Islet of Langerhans (tissue), 1 donor: ENCODE measurements at regions not wholly inside any gene's neighbourhood (a gene's known extent, or its start where the extent isn't known, plus 50 kb on each side); places are given as distances from the start of the nearest gene placed in this dataset.
"Not testable (repeated sequence)": the region's sequence is repeated elsewhere in the genome, so short reads cannot be mapped to it uniquely, and the experiment has no call there.

ENCODE experiments used
- FAIRE-seq: peaks from one replicate; lab custom pipeline; 2011; peaks lifted over from hg19 to GRCh38; lab: Jason Lieb, UNC

DNA sequence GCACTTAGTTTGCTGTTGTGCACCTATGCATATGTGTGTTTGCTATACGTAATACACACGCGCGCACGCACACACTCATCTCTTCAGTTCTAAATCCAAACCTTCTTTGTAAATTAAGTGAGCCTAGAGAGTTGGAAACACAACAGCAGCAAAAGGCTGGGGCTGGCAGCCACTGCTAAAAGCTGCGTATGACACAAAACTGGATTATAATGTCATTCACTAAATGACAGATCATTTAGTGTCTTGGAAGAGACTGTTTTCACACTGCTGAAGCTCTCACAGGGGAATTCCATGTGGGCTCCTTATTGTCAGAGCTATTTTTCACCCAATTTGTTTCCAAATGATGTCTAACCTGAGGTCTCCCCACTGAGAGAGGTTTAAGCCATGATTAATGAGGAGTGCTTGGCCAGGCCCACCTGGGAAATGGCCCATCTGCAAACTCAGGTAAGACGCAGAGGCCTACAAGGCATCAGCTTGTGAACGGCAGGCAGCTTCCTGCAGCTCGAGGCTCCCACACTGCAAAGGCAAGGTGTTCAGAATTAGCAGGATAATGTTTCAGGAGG lies 94.2 kb downstream of the OLIG3 start:
- FAIRE-seq = no peak

DNA sequence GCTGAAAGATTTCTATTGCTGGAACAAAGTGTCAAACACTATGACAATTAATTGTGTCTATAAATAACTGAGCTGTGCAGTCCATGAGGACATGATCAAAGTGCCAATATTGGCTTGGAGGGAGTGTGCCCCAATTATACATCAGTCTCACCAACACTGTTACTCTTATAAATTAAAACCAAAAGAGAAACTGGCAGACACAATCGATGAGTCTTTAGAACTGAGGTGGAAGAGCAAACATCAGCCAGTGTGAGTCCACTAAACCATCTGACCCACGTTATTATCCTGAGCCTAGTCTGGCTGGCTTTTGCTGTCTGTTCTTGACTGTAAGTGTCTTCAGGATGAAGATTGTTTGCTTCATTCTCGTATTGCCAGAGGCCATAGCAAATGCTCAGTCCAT lies 98.9 kb downstream of the OLIG3 start:
- no peak for FAIRE-seq

DNA sequence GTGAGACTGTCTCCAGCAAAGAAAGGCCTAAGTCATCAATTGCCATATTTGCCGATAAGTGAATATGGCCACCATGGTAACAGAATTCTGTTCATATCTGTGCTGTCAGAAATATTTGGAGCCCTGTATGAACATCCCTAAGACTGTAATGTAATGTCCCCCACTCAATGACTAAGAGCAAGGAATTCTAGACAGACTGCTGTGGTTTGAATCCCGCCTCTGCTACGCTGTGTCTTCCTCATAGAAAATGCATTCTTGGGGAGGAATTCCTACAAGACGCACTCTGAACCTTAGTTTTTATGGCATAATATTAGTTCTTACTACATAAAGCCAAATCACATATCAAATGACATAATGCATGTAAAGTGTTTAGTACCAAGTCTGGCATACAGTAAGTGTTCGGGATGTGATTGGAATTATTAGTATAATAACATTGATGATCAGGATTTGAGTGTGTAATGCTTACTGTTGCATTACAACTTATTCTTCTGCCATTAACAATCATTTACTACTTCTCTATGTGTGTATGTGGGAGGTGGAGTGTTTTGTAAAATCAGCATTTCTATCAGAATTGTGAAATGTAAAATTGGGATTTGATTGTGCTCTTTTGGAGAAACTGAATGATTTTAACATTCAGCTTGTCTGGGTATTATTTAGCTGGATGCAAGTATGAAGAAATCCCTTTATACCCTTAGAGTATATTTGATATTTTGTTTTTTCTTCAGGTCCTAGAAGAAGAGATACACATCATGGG lies 103.0 kb downstream of the OLIG3 start:
- peak; percentile 5 for FAIRE-seq

DNA sequence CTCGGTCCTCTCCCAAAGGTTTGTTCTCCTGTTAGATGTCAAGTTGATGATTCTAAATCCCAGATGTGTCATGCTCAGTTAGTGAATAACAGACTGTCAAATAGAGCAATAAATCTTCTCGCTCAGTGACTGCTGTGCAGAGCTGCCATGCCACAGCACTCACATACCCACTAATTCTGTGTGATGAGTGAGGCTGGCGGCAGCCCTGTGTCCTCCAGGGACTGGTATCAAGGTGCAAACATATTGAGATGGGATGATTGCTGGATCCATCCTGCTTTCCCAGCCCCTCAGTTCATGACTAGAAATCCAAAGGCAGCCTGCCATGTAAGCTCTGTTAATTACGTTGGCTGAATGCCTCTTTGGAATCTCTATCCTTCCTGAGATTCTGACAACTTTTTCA lies 103.9 kb downstream of the OLIG3 start:
- no peak for FAIRE-seq

DNA sequence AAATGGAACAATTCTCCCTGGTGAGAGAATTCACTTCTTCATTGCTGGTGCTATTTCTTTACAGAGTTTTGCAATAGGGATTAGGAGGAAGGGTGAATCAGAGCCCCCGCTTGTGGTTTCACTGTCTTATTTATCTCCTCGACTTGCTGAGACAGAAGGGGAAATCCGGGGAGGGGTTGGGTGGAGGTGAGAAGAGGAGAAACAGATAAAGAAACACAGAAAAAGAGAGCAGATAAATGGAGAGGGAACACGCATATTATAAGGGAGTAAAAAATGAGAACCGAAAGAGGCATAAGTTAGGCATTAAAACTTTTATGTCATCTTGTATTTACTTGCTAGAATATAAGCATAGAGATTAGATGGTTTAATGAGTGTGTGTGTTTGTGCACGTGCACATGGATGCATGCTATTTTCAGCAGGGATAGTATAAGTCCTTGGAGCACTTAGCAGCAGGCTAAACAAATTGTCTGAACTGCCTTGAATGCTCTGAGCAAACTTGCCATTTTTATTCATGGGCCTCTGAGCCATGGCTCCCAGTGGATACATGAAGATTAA lies 105.0 kb downstream of the OLIG3 start:
- no peak for FAIRE-seq

DNA sequence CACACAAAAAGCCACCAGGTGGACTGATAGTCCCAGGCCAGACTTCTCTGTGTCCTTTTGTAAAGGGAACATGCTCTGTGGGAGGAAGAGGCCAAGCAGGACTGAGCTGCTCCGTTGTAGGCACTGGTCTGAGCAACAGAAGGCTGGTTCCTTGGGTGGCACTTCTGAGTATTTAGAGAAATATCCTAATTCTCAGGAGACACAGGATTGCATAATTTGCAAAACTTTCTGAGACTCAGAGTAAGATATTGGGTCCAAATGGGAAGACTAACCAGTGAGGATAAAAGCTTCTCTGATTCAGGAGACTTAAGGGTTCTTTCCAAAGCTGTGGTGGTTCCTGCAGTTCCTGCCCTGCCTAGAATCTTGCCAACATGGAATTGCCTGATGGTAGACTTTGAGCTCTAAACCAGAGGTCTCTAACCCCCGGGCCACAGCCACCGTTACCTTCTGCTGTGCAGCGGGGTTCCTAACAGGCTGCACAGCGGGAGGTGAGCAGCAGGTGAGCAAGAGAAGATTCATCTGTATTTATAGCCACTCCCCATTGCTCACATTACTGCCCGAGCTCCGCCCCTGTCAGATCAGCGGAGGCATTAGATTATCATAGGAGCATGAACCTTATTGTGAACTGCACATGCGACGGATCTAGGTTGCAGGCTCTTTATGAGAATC lies 107.0 kb downstream of the OLIG3 start:
- no peak for FAIRE-seq

DNA sequence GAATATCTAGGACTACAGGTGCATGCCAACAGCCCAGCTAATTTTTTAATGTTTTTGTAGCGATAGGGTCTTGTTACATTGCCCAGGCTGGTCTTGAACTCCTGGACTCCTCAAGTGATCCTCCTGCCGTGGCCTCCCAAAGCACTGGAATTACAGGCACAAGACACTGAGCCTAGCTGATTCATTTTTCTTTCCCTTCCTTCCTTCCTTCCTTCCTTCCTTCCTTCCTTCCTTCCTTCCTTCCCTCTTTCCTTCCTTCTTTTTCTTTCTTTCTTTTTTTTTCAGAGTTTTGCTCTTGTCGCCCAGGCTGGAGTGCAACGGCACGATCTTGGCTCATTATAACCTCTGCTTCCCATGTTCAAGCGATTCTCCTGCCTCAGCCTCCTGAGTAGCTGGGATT lies 110.9 kb downstream of the OLIG3 start:
- FAIRE-seq = not testable (repeated sequence)

DNA sequence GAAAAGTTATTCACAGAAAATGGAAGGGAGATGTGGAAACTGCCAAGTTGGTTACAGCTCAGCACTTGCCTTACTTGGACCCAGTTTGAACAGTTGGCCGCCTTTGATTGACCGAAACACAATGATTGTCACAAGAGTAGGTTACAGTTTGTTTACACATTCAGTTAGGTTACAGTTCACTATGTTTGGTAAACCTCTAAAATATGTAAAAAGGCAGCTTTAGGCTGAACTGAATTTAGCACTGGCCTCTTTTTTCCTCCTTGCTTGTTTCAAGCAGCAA lies 116.2 kb downstream of the OLIG3 start:
- FAIRE-seq = no peak

DNA sequence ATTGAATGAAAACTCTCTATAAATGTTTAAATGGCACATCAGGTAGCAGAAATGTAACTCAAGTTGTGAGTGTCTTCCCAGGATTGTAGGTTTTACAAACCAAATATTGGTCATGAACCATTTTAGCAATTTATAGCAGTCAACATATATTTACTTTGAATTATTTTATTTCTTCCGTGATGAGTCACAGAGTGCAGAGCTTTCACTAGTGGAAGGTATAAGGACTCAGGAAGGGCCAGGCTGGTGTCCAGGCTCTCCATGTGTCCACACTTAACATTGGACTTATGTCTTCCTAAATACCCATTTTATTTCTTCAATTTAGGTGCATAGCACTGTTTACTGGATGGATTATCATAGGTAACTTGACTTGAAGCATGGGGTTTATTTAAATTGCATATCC lies 120.9 kb downstream of the OLIG3 start:
- no peak for FAIRE-seq

DNA sequence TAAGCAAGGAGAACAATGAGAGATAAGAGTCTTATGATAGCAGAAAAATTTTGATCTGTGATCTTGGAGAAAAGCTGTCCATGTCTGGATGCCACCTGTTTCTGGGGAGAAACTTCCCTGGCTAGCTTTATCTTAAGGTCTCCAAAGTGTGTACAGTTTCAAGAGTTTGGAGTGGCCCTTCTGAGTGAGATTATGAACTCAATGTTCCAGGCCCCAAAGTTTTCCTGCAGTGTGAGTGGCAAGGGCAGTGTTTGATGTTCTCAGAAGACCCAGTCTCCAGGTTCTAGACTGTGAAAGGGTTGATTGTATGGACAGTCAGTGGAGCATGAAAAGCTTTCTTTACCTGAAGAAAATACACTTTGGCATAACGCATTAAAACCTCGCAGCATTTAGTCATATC lies 121.7 kb downstream of the OLIG3 start:
- FAIRE-seq = no peak

DNA sequence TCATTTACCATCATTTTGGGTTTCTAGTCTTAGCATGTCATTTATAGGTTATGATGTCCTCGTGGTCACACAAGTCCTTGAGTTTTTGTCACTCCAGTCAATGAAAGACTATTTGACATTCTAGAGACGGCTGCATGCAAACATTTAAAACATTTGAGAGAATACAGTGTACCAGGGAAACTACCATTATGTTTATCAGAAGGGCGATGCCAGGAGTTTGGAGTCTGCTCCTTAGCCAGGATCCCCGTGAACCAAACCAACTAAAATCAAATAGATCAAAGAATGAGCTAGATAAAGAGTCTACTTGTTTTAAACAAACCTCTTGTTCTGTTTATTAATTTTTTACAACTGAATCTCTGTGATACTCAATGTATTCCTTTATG lies 122.6 kb downstream of the OLIG3 start:
- no peak for FAIRE-seq

DNA sequence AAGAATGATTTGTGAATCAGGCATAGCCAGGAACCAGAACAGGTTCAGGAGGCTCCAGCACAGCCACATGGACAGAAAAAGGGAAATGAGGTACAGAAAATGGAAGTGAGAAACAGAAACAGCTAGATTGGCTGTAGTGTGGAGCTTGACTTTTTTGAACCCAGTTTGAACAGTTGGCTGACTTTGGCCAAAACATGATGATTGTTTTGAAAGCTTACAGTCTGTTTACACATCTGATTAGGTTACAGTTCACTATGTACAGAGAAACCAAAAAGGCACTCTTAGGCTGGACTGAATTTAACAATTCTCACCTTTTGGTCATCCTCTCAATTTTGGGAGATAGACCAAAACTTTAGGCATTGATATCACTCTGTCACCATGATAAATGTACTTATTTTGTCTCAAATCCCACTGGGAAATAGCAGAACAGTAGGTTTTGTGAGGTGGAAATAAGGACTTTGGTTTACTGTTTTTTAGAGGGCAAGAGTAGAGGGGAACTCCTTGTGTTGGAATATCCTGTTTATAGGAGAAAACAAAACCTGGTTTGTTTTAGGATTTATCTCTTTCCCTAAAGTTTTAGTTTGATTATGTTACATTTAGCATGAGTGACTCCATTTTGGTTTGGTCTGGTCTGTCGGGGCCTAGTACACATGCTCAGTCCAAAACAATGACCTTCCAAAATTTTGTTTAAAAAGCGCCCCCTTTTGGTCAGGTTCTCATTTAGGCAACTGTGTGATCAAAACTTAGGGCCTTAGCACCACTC lies 123.1 kb downstream of the OLIG3 start:
- FAIRE-seq = peak; percentile 9

DNA sequence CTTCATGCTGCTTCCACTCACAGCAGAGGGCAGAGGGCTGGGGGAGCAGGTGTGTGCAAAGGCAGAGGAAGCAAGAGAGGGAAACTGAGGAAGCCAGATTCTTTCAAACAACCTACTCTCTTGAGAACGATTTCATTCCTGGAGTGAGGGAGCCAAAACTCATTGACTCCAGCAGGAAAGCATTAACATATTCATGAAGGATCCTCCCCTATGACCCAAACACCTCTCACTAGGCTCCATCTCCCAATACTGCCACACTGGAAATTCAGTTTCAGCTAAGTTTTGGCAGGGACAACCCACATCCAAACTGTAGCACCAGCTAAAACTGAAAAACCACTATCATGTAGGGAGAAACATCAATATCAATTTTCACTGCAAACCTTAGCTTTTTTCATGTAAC lies 125.1 kb downstream of the OLIG3 start:
- FAIRE-seq = no peak

DNA sequence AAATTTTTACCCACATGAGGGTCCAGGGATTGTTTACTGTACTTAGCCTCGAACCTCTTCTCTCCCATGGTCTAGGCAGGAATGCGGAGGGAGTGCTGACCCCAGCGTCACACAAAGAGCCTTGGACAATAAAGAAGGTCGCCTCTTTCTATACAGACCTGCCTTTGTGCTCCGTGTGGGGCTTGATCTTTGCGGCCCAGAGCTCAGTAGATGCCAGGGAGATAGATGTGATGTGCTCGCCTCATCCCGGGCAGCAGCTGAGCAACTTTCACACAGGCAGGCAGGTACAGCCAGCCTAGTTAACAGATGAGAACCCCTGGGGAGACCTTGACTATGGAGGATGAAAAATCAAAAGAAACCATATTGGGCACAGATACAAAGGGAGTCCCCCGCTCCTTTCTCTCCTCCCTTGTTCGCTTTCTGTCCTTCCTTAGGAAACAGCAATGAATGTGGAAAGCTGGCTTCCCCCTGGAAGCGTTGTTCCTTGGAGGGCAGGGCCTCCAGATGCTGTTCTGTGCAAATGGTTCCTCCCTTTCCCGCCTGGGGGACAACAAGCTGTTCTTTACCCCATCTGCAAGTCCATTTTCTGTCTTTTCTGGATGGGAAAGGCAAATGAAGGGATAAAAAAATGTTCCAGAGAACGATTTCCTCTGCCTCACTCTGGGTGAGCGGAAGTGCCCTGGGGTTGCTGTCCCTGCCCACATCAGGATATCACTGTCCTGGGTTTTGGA lies 128.3 kb downstream of the OLIG3 start:
- FAIRE-seq = no peak

DNA sequence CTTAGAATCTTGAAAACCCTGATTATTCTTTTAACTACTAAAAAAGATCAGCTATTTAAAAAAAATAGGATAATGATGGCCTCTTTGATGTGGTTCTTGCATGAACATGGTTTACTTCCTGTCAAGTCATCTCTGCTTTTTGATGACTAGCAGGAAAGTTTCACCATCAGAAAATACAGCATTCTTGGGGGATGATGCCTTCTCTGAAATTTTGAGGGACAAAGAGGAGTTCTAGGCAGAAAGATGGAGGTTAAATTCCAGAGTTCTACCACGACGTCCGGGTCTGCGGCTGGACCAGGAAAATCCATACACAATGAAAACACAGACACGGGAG lies 130.4 kb downstream of the OLIG3 start:
- FAIRE-seq = no peak

DNA sequence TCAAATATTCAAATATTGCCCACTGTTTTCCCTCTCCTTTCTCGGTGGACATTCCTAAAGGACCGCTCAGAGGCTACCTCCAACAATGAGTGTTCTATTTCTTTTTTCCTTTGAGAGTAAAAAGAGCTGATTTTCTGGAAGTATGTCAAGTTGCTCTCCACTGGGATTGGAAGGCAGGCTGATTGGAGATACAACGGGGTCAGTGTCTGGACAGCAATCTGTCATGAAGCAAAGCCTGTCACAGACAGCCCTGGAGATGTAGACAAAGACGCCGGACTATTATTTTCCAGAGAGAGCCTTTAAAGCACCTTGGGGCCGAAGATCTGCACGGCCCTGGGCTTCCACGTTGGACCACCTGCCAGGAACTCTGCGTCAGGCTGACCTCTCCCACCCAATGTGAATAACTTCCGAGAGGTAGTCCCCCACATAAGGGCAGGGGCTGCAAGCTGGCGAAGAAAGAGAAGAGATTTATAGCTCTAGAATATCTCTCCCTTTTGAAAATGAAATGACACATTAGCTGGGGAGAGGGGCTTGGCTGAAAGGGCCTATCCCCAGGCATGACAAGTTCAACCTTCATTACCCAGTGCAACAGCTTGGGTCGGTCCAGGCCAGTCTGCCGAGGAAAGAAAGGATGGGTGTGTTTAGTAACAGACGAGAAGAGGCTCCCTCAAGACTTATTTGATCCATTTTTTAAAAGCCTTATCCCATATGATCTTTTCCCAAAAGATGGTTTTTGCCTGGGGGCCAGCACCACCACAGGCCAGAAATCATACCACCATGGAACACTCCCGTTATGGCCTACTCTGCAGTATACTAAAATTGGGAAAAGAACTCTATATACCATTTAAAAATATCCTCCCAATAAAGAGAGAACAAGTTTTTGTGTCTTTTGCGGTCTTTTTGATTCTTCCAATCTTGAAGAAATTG lies 131.1 kb downstream of the OLIG3 start:
- no peak for FAIRE-seq

DNA sequence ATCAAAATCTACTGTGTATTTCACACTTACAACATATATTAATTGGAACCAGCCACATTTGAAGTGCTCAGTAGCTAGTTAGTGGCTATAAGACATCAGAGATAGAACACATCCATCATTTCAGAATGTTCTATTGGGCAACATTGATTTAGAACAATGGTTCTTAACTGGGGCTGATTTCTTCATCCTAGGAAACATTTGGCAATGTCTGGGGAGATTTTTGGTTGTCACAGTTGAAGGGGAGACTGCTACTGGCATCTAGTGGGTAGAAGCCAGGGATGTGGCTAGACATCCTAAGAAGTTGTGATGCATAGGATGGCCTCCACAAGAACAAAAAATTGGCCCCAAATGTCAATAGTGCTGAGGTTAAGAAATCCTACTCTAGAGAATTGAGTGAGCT lies 132.5 kb downstream of the OLIG3 start:
- FAIRE-seq = no peak

DNA sequence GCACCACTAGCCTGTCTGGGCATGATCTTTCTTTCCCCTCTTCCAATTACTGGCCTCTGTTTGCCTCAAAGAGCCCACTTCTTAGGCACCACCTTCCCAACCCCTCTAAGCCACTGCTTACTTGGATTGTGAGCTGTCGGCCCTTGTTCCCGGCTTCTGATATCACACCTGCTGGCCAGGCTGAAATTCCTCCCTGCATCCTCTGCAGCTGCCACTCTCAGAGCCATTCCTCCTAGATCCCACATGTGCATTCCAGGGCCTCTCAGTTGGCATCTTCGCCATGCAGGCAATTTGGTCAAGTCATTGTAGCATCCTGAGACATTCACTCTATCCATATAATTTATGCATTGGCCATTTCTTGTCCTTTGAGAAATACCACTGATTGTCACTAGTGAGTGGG lies 135.9 kb downstream of the OLIG3 start:
- no peak for FAIRE-seq

DNA sequence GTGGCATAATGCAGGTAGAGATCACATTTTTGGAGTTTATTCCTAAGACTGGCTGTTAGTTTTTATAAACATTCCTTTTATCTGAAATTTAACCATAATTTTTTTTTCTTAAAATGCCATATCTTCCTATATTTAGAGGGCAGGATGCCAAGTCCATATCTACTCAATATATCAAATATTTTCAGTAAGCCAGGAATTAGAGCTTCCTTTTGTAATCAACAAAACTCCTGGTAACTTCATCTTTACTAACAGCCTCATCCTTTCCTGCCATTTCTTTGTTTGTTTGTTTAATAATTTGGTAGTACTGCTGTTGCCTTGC lies 136.3 kb downstream of the OLIG3 start:
- FAIRE-seq = no peak

DNA sequence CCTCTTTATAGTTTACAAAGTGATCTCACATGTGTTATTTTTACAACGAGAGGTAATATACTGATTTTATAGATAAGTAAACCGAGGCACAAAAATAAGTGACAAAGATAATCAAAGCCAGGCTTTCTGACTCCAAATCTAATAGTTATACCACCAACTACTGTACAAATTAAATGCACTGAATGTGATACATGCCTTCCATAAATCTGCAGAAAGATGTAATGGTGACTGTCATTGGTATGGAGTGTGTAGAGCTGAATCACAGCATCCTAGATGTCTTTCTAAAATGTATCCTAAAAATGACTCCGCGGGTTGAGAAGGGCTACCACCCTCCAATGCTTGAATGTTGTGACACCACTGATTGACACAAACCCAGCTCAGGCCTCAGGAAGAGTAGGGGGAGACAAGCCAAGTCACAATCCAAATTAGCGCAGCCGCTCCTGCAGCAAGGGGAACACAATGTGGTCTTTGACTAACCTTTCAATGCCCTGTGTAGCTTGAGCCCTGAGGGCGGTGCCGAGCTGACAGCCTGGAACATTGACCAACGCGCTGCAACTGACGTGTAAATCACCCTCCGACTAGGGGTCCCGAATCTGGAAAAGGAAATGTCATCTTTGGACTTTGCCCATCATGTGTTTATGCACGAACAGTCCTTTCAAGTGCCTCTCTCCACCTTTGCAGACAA lies 136.8 kb downstream of the OLIG3 start:
- FAIRE-seq = no peak

DNA sequence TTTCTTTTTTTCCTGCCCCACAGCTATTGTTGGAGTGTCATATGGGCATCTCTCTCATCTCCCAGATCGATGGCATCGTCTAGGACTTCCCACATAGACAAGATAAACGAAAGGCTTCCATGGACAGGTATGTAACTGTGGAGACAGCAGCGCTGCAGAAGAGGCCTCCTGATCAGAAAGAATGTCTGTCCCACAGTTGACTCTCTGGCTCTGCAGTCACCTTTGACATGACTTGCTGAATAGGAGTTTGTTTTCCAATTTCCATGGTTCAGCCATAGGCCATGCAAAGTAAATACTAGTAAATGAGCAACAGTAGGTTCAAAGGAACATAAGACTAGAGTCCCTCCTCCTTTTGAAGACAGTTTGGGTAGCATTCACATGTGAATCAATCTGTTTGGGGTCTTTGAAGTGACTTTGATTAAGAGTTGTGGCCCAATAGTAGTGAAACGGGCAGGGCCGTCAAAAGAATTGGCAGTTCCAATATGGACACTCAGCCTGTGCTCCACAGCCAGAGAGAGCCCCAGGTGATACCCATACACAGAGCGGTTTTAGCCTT lies 134.7 kb upstream of the IFNGR1 start:
- no peak for FAIRE-seq
